ENCODE measurements at regions not wholly inside any gene's neighbourhood (a gene's known extent, or its start where the extent isn't known, plus 50 kb on each side); places are given as distances from the start of the nearest gene placed in this dataset.

DNA sequence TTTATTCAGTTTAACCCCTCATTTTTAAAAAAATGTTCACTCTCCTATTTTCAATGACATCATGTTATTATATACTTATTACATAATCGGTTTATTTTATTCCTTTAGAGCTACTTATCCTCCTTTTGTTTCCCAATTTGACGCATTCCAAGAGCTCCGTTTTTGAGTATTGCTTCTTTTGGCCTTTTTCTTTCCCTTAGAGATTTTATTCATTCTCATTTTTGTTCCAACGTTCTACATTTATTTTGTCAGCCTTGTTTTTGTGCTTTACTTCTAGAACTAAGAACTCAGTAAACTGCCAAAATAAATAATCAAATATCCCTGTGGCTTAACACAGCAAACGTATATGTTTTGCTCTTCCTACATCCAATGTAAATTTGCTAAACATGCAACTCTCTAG, 769.1 kb downstream of the NCAM2 start:
- no peaks in the 10 kb centered on the region for H3K27me3 ChIP-seq (ENCODE audit: insufficient read depth, low read length)
- H3K27ac ChIP-seq (ENCODE audit: low read depth, low read length) = no peak overlapping the region
- no peaks in the 10 kb centered on the region for H3K79me2 ChIP-seq (ENCODE audit: control insufficient read depth, insufficient read depth, low read length, unreplicated experiment)
- H3K36me3 ChIP-seq (ENCODE audit: insufficient read depth, low read length) = no peaks in the 10 kb centered on the region
- no peak overlapping the region for H3K4me3 ChIP-seq (ENCODE audit: low read depth, low read length)
- H2AFZ ChIP-seq (ENCODE audit: low read length, unreplicated experiment) = no peak overlapping the region
- H3K4me1 ChIP-seq (ENCODE audit: control insufficient read depth, insufficient read depth, low read length, unreplicated experiment) = no peaks in the 10 kb centered on the region

DNA sequence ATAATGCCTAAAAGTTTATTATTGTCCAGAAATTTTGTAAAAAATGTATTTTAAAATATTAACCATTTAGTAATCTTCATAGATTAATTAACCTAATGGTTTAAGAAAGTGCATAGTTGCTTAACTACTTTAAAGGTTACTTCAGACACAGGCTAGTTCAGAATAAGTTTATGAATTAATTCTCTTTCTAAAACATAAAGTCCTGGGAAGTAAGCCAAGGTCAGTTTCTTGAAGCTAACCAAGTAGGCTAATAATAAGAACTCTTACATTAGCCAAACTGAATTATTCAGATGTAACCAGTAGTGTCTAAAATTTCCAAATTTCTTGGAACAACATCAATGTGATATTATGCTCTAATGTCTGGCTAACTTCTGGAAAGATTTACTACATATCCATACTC, 790.4 kb downstream of the NCAM2 start:
- Histone ChIP-seq H3K79me2 (ENCODE audit: control insufficient read depth, insufficient read depth, low read length, unreplicated experiment) (no peaks in the 10 kb centered on the region), H3K4me3 (ENCODE audit: low read depth, low read length) (no peak overlapping the region), H3K27ac (ENCODE audit: low read depth, low read length) (no peak overlapping the region), H2AFZ (ENCODE audit: low read length, unreplicated experiment) (no peak overlapping the region), H3K4me1 (ENCODE audit: control insufficient read depth, insufficient read depth, low read length, unreplicated experiment) (no peaks in the 10 kb centered on the region), H3K36me3 (ENCODE audit: insufficient read depth, low read length) (no peaks in the 10 kb centered on the region), H3K27me3 (ENCODE audit: insufficient read depth, low read length) (no peaks in the 10 kb centered on the region)

DNA sequence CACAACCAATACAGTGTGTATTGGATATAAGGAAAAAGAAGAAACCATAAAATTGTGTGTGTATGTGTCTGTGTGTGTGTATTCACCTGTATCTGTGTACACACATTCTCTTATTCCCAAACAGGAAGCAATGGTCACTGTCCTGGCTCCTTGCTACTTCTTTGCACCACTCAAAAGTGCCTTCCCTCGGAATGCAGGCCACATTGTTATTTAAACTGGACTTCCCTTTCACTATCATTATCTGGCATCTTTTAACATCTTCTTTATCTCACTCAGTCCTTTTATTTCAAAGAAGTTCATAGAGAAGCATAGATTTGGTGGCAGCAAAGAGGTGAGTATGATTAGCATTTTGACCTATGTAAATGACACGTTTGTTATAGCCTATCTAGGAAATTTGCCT, 803.7 kb downstream of the NCAM2 start:
- Histone ChIP-seq H3K4me1 (ENCODE audit: control insufficient read depth, insufficient read depth, low read length, unreplicated experiment) (no peaks in the 10 kb centered on the region), H3K4me3 (ENCODE audit: low read depth, low read length) (no peak overlapping the region), H2AFZ (ENCODE audit: low read length, unreplicated experiment) (no peak overlapping the region), H3K79me2 (ENCODE audit: control insufficient read depth, insufficient read depth, low read length, unreplicated experiment) (no peaks in the 10 kb centered on the region), H3K27me3 (ENCODE audit: insufficient read depth, low read length) (no peaks in the 10 kb centered on the region), H3K36me3 (ENCODE audit: insufficient read depth, low read length) (no peaks in the 10 kb centered on the region), H3K27ac (ENCODE audit: low read depth, low read length) (no peak overlapping the region)

DNA sequence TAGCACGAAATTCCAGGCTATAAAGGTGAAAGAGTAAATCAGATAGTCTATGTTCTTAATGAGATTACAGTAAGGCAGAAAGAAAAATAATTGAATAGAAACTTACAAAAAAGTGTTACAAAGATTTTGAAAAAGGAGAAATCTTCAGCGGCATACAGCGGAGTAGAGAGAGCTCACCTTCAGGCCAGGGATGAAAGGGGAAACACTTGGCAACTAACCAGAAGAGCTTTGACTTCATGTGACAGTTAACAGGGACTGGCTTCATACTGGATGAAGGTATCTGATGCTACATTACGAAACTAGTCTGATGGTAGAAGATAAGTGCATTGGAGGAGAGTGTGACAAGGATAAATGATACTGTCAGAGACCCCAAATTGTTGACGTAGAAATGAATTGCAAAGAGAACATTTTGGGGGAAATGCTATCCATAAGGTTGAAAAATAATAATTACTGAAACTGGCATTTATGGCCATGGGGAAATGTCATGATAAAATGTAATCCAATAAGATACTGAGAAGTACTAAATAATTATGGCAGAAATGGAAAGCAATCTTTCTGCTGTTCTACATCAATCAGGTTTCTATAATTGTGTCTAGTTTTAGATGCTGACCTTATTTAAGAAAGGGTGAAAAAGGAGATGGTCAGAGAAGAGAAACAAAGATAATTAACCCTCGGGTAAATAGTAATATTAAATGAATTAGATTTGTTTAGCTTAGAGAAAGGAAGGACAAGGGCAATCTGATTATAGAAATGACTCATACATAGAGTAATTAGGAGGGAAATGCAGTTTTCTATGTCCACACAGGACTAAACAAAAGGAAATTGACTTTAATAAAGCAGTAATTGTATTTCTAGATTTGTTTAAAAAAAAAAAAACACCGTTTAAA, 808.7 kb downstream of the NCAM2 start:
- H3K27me3 ChIP-seq (ENCODE audit: insufficient read depth, low read length) = no peaks in the 10 kb centered on the region
- no peaks in the 10 kb centered on the region for H3K36me3 ChIP-seq (ENCODE audit: insufficient read depth, low read length)
- H3K4me1 ChIP-seq (ENCODE audit: control insufficient read depth, insufficient read depth, low read length, unreplicated experiment) = no peaks in the 10 kb centered on the region
- no peak overlapping the region for H3K27ac ChIP-seq (ENCODE audit: low read depth, low read length)
- no peak overlapping the region for H3K4me3 ChIP-seq (ENCODE audit: low read depth, low read length)
- no peaks in the 10 kb centered on the region for H3K79me2 ChIP-seq (ENCODE audit: control insufficient read depth, insufficient read depth, low read length, unreplicated experiment)
- H2AFZ ChIP-seq (ENCODE audit: low read length, unreplicated experiment) = no peak overlapping the region

DNA sequence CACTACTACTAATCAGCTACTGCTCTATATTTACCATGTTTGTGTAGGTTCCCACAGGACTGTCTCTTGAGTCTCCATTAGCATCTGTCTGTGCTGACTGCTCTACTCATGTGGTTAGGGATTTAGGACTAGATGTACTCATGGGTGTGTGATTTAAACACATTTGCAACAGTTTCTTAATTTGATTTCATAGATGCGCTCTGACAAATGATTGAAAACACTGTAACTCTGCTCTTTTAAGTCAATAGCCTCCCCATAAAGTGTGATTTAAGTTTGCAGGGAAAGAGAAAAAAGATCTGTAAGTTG, 809.3 kb downstream of the NCAM2 start:
- Histone ChIP-seq H3K36me3 (ENCODE audit: insufficient read depth, low read length) (no peaks in the 10 kb centered on the region), H3K79me2 (ENCODE audit: control insufficient read depth, insufficient read depth, low read length, unreplicated experiment) (no peaks in the 10 kb centered on the region), H3K27me3 (ENCODE audit: insufficient read depth, low read length) (no peaks in the 10 kb centered on the region), H3K4me1 (ENCODE audit: control insufficient read depth, insufficient read depth, low read length, unreplicated experiment) (no peaks in the 10 kb centered on the region), H2AFZ (ENCODE audit: low read length, unreplicated experiment) (no peak overlapping the region), H3K27ac (ENCODE audit: low read depth, low read length) (no peak overlapping the region), H3K4me3 (ENCODE audit: low read depth, low read length) (no peak overlapping the region)

DNA sequence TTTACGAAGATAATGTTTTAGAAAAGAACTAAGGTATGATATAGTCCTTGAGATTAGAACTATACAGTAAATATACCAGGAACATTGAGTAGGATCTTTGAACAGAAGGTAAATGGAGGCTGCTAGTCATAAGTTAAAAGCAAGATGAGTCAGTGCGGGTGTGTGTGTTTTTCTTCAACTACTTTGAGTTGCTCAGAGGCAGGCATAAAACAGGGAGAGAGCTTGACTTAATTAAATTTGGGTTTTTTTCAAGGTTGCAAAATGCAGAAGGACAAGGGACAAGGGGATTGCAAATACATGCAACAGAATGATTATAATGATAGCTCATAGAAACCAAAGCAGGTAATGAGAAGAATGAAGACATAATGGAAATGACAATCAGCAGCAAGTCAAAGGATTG, 815.1 kb downstream of the NCAM2 start:
- H3K4me1 ChIP-seq (ENCODE audit: control insufficient read depth, insufficient read depth, low read length, unreplicated experiment) = no peaks in the 10 kb centered on the region
- no peaks in the 10 kb centered on the region for H3K36me3 ChIP-seq (ENCODE audit: insufficient read depth, low read length)
- no peaks in the 10 kb centered on the region for H3K79me2 ChIP-seq (ENCODE audit: control insufficient read depth, insufficient read depth, low read length, unreplicated experiment)
- no peak overlapping the region for H2AFZ ChIP-seq (ENCODE audit: low read length, unreplicated experiment)
- H3K27ac ChIP-seq (ENCODE audit: low read depth, low read length) = no peak overlapping the region
- no peaks in the 10 kb centered on the region for H3K27me3 ChIP-seq (ENCODE audit: insufficient read depth, low read length)
- H3K4me3 ChIP-seq (ENCODE audit: low read depth, low read length) = no peak overlapping the region

DNA sequence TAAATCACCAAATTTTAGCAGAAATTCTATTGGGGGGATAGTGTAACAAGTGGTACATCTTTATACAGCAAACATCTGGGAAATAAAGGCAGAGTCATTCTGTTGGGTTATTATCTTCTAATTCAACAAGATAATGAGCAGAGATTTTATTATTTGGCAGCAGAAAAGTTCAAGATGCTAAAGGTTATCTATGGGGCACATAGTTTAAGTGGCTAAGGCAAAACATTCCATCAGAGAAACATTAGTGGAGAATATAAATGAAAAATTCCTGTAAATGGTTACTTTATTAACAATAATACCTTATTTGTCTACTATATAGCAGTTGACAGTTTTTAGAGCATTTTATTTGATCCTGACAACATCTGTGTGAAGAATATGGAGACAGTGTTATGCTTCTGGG, 815.7 kb downstream of the NCAM2 start:
- Histone ChIP-seq H3K27ac (ENCODE audit: low read depth, low read length) (no peak overlapping the region), H3K27me3 (ENCODE audit: insufficient read depth, low read length) (no peaks in the 10 kb centered on the region), H3K4me3 (ENCODE audit: low read depth, low read length) (no peak overlapping the region)

DNA sequence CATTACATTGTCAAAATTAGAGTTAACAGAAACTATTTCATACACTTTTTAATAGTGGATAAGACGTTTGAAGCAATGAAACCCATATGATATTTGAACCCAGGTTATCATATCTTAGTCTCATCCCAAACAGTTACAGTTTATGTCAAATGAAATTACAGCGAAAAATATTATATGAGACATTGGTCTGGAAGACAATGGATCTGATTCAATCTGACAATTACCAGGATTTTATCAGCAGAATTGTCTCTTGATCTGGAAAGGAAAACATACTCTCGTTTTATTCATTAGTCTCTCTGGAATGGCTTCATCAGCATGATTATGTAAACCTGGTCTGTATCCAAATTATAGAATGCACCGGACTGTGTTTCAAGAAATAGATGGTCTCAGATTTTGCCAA, 818.6 kb downstream of the NCAM2 start:
- Histone ChIP-seq H3K27ac (ENCODE audit: low read depth, low read length) (no peak overlapping the region), H3K27me3 (ENCODE audit: insufficient read depth, low read length) (no peaks in the 10 kb centered on the region), H3K4me1 (ENCODE audit: control insufficient read depth, insufficient read depth, low read length, unreplicated experiment) (no peaks in the 10 kb centered on the region), H2AFZ (ENCODE audit: low read length, unreplicated experiment) (no peak overlapping the region), H3K36me3 (ENCODE audit: insufficient read depth, low read length) (no peaks in the 10 kb centered on the region), H3K4me3 (ENCODE audit: low read depth, low read length) (no peak overlapping the region), H3K79me2 (ENCODE audit: control insufficient read depth, insufficient read depth, low read length, unreplicated experiment) (no peaks in the 10 kb centered on the region)

More for the DNA sequence above, 815.7 kb downstream of the NCAM2 start:
- Histone ChIP-seq H2AFZ (ENCODE audit: low read length, unreplicated experiment) (no peak overlapping the region), H3K4me1 (ENCODE audit: control insufficient read depth, insufficient read depth, low read length, unreplicated experiment) (no peaks in the 10 kb centered on the region), H3K79me2 (ENCODE audit: control insufficient read depth, insufficient read depth, low read length, unreplicated experiment) (no peaks in the 10 kb centered on the region), H3K36me3 (ENCODE audit: insufficient read depth, low read length) (no peaks in the 10 kb centered on the region)

DNA sequence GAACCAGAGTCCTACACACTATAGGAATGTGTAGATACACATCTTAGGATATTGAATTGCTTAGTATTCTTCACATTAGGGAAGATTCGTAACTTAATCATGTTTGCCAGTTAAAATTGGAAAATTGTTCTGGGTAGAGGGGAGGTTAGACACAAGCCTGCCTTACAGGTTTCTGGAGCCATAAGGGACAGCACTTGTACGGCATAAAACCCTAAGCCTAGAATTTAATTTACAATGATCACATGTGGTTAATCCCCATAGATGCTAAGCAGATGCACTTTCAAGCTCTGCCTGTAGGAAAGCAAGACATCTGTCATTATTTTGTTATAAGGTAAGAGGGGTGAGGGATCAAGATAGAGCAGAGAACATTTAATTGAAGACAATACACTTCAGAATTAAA, 820.7 kb downstream of the NCAM2 start:
- H3K36me3 ChIP-seq (ENCODE audit: insufficient read depth, low read length) = no peaks in the 10 kb centered on the region
- H2AFZ ChIP-seq (ENCODE audit: low read length, unreplicated experiment) = no peak overlapping the region
- H3K4me1 ChIP-seq (ENCODE audit: control insufficient read depth, insufficient read depth, low read length, unreplicated experiment) = no peaks in the 10 kb centered on the region
- no peak overlapping the region for H3K4me3 ChIP-seq (ENCODE audit: low read depth, low read length)
- no peak overlapping the region for H3K27ac ChIP-seq (ENCODE audit: low read depth, low read length)
- H3K27me3 ChIP-seq (ENCODE audit: insufficient read depth, low read length) = no peaks in the 10 kb centered on the region
- H3K79me2 ChIP-seq (ENCODE audit: control insufficient read depth, insufficient read depth, low read length, unreplicated experiment) = no peaks in the 10 kb centered on the region

DNA sequence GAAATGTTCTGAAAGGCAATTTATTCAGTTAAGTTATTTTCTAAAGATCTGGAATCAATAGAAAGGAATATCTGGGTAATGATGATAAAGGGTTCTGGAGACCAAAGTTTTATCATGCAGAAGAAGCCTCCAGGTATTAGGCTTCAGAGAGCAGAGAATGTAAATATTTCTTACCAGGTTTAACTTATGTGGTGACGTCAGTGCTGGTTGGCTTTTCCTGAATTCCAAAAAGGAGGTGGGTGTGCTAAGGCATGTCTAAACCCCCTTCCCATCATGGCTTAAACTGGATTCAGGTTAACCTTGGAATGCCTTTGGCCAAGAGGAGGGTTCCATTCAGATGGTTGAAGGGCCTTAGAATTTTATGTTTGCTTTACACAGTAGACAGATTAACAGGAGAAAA, 829.9 kb downstream of the NCAM2 start:
- H3K4me1 ChIP-seq (ENCODE audit: control insufficient read depth, insufficient read depth, low read length, unreplicated experiment) = no peaks in the 10 kb centered on the region
- H3K36me3 ChIP-seq (ENCODE audit: insufficient read depth, low read length) = no peaks in the 10 kb centered on the region
- no peak overlapping the region for H2AFZ ChIP-seq (ENCODE audit: low read length, unreplicated experiment)
- no peak overlapping the region for H3K4me3 ChIP-seq (ENCODE audit: low read depth, low read length)
- no peaks in the 10 kb centered on the region for H3K79me2 ChIP-seq (ENCODE audit: control insufficient read depth, insufficient read depth, low read length, unreplicated experiment)
- no peak overlapping the region for H3K27ac ChIP-seq (ENCODE audit: low read depth, low read length)
- no peaks in the 10 kb centered on the region for H3K27me3 ChIP-seq (ENCODE audit: insufficient read depth, low read length)

DNA sequence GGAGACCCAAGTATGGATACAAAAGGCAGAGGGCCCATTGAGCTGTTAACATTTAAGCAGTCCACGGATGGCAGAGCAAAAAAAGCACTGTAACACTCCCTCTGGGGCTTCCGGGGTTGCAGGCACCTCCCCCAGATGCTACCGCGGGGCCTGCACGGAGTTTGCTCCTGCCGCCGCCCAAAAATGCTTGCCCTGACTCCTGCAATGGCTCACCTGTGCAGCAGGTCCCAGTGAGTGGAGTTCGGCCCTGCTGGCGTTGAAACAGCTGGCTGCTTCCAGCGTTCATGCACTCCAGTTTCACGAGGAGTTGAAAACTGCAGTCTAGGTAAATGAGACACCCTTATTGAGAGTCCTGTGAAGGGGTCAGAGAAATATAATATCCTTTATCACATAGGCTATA, 832.8 kb downstream of the NCAM2 start:
- H2AFZ ChIP-seq (ENCODE audit: low read length, unreplicated experiment) = no peak overlapping the region

More for the DNA sequence above, 832.8 kb downstream of the NCAM2 start:
- Histone ChIP-seq H3K36me3 (ENCODE audit: insufficient read depth, low read length) (no peaks in the 10 kb centered on the region), H3K27ac (ENCODE audit: low read depth, low read length) (no peak overlapping the region), H3K4me3 (ENCODE audit: low read depth, low read length) (no peak overlapping the region), H3K79me2 (ENCODE audit: control insufficient read depth, insufficient read depth, low read length, unreplicated experiment) (no peaks in the 10 kb centered on the region), H3K27me3 (ENCODE audit: insufficient read depth, low read length) (no peaks in the 10 kb centered on the region), H3K4me1 (ENCODE audit: control insufficient read depth, insufficient read depth, low read length, unreplicated experiment) (no peaks in the 10 kb centered on the region)

Measured in ACC112 (cell line).